GM10248 (cell line): ENCODE measurements at regions not wholly inside any gene's neighbourhood (a gene's known extent, or its start where the extent isn't known, plus 50 kb on each side); places are given as distances from the start of the nearest gene placed in this dataset.

Experiments
- CTCF ChIA-PET: fragments of 300-600 bp; sonication (Branson Sonifier 250); formaldehyde crosslinking; extraction: SDS; loops from one replicate; lab custom pipeline; 2021; ENCODE audit warnings: antibody characterized with exemption; lab: Yijun Ruan, JAX
- POLR2A ChIA-PET: fragments of 350-650 bp; sonication (Branson Sonifier 250); formaldehyde crosslinking; extraction: SDS; loops from one replicate; lab custom pipeline; 2020; ENCODE audit warnings: antibody characterized with exemption; lab: Yijun Ruan, JAX
- DNase-seq: peaks from one replicate; pipeline ENCODE4 v3.0.0; 2012; ENCODE audit errors: extremely low spot score
- CTCF ChIP-seq: IDR thresholded peaks from 2 replicates; pipeline ENCODE4 v1.5.1; 2012; ENCODE audit warnings: mild to moderate bottlenecking, low read depth; ENCODE audit errors: extremely low read depth, missing control alignments, control extremely low read depth

- CTCF ChIA-PET, result interaction anchor here (5.7 kb wide), 1 partner anchor 10 kb away, joined by 28 read pairs; no protein-coding TSS in a partner anchor
- no peak for TF ChIP-seq CTCF
- DNase-seq, result no peak
- POLR2A ChIA-PET, result no interaction called here
Observed at GRCh38 chr15:77553257-77553656, 79.5 kb downstream of the LINGO1 start.

GRCh38 chr15:77552066-77552465 lies 80.6 kb downstream of the LINGO1 start:
- TF ChIP-seq CTCF, result no peak
- ChIA-PET POLR2A (no interaction called here), CTCF (interaction anchor here (5.7 kb wide), 1 partner anchor 8 kb away, joined by 28 read pairs; no protein-coding TSS in a partner anchor)
- DNase-seq, result no peak

DNA sequence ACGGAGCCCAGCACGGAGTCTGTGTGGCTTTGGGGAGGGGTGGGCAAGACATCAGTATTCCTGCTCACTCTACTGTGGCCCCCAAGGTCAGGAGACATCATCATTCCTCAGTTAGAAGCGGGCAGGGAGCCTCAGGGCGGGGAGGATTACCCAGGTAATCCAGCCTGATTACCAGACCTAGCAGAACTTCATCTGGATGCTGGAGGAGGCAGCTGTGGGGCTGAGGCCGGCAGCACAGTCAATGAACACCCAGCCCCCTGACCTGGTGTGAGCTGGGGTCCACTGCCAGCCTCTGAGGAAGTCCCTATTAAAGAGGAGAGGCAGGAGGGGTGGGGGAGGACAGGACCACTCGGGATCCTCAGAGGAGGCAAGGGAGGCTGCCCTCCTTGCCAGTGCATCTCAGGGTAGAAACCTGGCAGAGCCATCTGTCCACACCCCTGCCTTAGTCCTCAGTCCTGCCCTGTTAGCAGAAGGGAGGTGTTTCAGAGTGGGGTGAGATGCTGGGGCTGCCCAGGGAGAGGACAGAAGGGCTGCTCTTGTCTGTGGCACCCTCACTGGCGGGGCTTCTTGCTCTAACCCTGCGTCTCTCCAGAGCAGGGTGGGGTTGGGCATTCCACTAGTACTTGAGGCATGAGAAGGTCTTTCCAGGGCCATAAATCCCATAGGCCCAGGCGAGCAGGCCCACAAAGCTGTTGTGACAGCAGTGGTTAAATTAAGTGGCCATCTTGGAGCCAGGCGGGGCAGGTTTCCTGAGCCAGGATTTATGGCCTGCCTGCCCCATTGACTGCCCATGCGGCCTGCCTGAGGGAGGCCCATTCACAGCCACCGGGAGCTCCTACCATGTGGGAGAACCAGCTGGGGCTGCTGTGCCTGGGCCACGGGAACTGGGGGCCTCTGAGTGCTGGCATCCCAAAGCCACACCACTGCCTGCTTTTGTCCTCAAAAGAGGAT lies 82.1 kb downstream of the LINGO1 start:
- CTCF ChIA-PET, result interaction anchor here (1.1 to 1.4 kb wide), 2 partner anchors 7 to 12 kb away, joined by 3 to 4 read pairs; no protein-coding TSS in a partner anchor
- DNase-seq, result no peak
- POLR2A ChIA-PET, result no interaction called here
- TF ChIP-seq CTCF, result no peak

GRCh38 chr15:77549576-77550288 lies 83.0 kb downstream of the LINGO1 start:
- POLR2A ChIA-PET, result no interaction called here
- no peak for TF ChIP-seq CTCF
- CTCF ChIA-PET, result interaction anchor here (1.1 to 1.4 kb wide), 3 partner anchors 8 to 429 kb away, joined by 3 to 4 read pairs (median 3); no protein-coding TSS in a partner anchor
- DNase-seq, result no peak

- ChIA-PET CTCF (interaction anchor here (1.1 to 1.4 kb wide), 3 partner anchors 9 to 428 kb away, joined by 3 to 4 read pairs (median 3); no protein-coding TSS in a partner anchor), POLR2A (no interaction called here)
- no peak for DNase-seq
- peak; percentile 8 for TF ChIP-seq CTCF
Observed at GRCh38 chr15:77548589-77549557, 83.8 kb downstream of the LINGO1 start.
